NCI-H1694 treated with DMSO at 0.1 percent for 48 hours (cell line): ENCODE measurements at regions not wholly inside any gene's neighbourhood (a gene's known extent, or its start where the extent isn't known, plus 50 kb on each side); places are given as distances from the start of the nearest gene placed in this dataset.

Experiments used
- DNase-seq: peaks from one replicate; lab custom pipeline; 2025; lab: John Stamatoyannopoulos, UW

DNA sequence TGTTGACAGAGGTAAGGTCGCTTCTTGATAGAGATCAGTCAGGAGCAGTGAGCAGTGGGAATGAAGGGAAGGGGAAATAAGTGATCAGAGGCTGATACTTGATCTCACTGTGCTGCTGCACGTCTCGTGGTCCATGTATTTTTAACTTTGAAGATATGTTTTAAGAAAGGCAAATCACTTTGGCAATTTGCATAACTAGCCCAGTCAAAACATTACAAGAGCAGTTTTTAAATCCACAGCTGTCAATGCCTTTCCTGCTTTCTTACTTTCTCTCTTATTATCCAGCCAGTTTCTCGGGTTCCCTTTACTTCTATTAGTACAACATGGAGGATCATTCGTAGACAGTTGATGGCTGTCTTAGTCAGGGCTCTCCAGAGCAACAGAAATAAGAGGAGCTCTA, 472.8 kb downstream of the TMA16 start:
- DNase-seq, result no peak

GRCh38 chr4:163967710-163968109, 473.2 kb downstream of the TMA16 start:
- no peak for DNase-seq

DNA sequence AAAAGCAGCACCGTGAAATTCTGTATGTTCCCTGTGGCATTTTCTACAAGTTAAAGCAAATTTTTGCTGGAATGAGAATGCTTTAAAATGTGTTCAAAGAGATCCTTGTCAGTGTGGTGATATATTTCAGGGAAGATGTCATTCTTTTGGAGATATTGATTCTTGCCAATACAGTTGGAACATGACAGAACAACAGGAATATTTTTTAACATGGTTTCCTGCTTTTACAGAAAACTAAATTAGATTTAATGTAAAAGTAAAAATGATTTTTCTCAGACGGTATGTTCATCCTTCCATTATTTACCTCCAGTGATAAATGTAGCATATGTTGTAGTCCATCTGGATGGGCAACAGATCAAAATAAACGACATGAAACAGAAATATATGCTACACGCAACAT, 474.8 kb downstream of the TMA16 start:
- no peak for DNase-seq

GRCh38 chr4:163976588-163976987, 482.1 kb downstream of the TMA16 start:
- no peak for DNase-seq

GRCh38 chr4:163988391-163988790, 493.9 kb downstream of the TMA16 start:
- DNase-seq, result no peak

DNA sequence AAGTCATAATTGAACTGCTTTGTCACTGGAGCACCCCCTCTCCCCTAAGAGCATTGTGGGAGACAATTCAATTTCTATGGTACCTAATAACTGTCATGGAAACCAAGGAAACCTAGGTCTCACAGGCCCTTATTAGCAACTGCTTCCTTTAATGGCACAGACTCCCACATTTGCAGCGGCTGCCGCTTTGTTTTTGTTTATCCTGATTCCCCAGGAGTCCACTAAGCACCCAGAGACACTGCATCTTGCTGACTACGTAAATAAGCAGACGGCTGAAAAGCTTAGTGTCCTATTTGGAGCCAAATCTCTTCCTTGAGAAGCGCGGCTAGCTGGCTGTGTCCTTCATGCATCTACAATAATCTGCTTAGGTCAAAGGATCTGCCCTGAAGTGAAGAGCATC, 494.4 kb downstream of the TMA16 start:
- no peak for DNase-seq

GRCh38 chr4:163991298-163991865, 496.9 kb downstream of the TMA16 start:
- no peak for DNase-seq

DNA sequence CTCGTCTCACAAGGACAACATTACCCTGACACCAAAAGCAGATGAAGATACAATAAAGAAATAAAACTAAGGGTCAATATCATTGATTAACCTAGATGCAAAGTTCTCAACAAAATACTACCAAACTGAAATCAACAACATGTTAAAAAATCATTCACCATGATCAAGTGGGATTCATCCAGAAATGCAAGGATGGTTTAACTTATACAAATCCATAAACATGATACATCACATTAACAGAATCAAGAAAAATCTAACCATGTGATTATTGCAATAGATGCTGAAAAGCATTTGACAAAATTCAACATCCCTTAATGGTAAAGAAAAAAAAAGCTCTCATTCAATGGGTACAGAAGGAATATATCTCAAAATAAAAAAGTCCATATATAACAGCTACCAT, 514.9 kb downstream of the TMA16 start:
- DNase-seq, result no peak

GRCh38 chr4:164011791-164012190, 517.3 kb downstream of the TMA16 start:
- DNase-seq, result no peak

GRCh38 chr4:164012396-164013027, 518.0 kb downstream of the TMA16 start:
- DNase-seq, result no peak

- no peak for DNase-seq
Observed at GRCh38 chr4:164021947-164022346, 527.5 kb downstream of the TMA16 start.

DNA sequence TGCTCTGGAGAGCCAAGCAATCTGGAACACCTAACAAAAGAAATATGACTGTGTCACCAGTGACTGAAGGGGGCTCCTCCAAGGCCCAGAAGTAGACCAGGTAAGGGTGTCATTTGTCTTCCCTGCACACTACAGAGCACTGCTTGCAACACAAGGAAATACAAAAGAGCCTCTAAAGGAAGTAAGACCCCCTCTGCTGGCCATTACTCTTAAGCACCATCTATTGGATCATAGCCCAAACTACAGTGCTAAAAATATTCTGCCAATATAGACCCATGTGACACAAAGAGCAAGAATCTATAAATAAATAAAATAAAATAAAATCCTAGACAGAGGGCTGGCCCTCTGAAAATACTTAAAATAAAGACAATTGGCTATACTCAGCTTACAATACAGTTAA, 528.7 kb downstream of the TMA16 start:
- no peak for DNase-seq

DNA sequence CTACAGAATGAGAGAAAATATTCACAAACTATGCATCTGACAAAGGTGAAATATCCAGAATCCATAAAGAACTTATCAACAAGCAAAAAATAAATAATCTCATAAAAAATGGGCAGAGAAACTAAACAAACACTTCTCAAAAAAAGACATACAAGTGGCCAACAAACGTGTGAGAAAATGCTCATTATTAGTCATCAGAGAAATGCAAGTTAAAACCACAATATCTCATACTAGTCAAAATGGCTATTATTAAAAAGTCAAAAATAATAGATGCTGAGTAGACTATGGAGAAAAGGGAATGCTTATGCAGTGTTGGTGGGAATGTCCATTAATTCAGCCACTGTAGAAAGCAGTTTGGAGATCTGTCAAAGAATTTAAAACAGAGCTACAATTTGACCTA, 533.3 kb downstream of the TMA16 start:
- DNase-seq, result no peak

GRCh38 chr4:164039482-164039881, 545.0 kb downstream of the TMA16 start:
- DNase-seq, result no peak

DNA sequence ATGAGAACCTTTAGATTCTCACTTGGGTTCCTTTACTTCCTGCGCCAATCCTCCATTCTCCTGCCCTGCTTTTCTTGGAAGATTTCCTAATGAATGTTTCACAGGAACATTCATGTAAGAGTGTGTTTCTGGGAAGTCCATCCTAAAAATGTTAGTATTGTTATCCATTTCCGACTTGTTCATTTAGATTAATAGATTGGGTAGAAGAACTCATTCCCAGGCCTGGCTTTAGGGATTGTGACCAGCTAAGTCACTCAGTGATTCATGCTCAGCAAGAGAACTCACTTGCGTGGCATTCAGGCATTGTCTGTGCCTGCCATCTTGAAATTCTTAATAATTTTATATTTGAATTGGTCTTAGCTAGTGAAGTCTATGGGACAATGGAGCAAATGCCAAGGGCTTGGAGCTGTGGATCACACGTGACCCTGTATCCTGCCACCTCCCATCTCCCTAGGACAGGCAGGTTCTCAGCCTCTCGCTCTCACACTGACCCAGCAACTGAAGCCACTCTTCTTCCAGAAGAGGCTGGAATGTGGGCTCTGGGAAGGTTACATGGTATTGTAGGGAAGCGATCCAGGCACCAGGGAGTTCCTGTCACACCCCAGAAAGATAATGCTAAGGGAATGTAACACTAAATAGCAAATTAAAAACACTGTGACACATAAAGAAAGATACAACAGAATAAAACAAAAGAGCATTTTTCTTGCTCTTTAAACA, 562.1 kb downstream of the TMA16 start:
- DNase-seq, result no peak

- no peak for DNase-seq
Observed at GRCh38 chr4:164058776-164059445, 564.4 kb downstream of the TMA16 start.

DNA sequence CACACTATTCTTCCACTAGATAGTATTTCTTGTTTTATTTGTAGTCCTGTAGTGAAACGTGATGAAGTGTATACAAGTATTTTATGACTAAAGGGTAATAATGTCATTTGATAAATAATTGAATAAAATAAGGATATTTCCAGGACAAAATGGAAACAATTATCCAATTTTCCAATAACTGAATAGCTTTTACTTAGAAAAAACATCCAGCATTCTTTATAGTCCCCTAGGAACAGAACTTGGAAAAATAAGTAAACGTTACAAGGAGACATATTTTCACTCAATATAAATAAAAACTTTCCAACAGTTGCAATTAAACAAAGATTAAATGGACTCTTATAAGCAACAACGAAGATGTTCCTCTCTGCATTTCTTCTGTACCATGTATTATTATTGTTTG, 566.0 kb downstream of the TMA16 start:
- no peak for DNase-seq

DNA sequence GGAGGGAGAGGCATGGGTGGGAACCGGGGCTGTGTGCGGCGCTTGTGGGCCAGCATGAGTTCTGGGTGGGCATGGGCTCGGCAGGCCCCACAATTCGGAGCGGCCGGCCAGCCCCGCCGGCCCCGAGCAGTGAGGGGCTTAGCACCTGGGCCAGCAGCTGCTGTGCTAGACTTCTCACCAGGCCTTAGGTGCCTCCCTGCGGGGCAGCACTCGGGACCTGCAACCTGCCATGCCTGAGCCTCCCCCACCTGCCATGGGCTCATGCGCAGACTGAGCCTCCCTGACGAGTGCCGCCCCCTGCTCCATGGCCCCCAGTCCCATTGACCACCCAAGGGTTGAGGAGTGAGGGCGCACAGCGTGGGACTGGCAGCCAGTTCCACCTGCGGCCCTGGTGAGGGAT, 573.9 kb downstream of the TMA16 start:
- no peak for DNase-seq

DNA sequence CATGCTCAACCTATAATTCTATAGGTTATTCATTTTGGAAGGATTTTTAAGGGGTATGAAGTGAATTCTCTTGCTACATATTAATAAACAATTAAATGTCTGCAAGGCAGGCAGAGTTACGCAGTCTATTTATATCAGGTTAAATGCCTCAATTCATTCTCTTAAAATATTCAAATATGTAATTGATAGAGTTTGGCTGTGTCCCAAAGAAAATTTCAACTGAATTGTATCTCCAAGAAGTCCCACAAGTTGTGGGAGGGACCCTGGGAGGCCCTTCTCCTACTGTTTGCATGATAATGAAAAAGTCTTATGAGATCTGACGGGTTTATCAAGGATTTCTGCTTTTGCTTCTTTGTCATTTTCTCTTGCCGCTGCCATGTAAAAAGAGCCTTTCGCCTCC, 576.1 kb downstream of the TMA16 start:
- no peak for DNase-seq

- no peak for DNase-seq
Observed at GRCh38 chr4:164081371-164081770, 586.9 kb downstream of the TMA16 start.

DNA sequence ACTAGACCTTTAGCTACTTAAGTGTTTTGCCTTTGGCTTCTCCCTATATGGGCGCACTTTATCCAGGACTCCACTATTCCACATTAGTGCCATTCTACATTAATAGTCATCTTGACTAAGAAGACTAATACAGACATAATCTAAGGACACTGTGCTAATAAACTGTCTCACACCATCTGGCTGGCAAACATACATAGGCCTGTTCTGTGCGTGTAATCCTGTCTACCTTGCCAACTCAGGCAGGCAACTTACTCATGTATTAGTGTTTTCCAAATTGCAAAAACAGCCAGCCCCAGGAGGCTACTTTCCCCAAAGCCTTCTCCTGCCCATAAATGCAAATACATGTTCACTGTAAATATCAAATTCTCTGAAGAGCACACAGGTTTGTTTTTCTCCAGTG, 587.3 kb downstream of the TMA16 start:
- DNase-seq, result no peak

GRCh38 chr4:164087733-164088132, 593.2 kb downstream of the TMA16 start:
- DNase-seq, result no peak
